HG02588 (cell line): ENCODE measurements at regions not wholly inside any gene's neighbourhood (a gene's known extent, or its start where the extent isn't known, plus 50 kb on each side); places are given as distances from the start of the nearest gene placed in this dataset.
"Not testable (repeated sequence)": the region's sequence is repeated elsewhere in the genome, so short reads cannot be mapped to it uniquely, and the experiment has no call there.

ENCODE experiments used
- ATAC-seq: cut with Tn5 transposase; IDR thresholded peaks from one replicate; pipeline ENCODE4 v1.9.1; 2021; ENCODE audit warnings: mild to moderate bottlenecking, moderate library complexity; ENCODE audit not compliant: unreplicated experiment

GRCh38 chr1:176396604-176397395, 66.2 kb upstream of the PAPPA2 start:
- not testable (repeated sequence) for ATAC-seq

- no peak for ATAC-seq
Observed at GRCh38 chr1:176391621-176392020, 71.4 kb upstream of the PAPPA2 start.

GRCh38 chr1:176384841-176385240, 78.1 kb upstream of the PAPPA2 start:
- no peak for ATAC-seq

GRCh38 chr1:176382163-176382562, 80.8 kb upstream of the PAPPA2 start:
- no peak for ATAC-seq

- no peak for ATAC-seq
Observed at GRCh38 chr1:176379626-176380339, 83.2 kb upstream of the PAPPA2 start.

- peak; percentile 65 for ATAC-seq
Observed at GRCh38 chr1:176374967-176375569, 87.9 kb upstream of the PAPPA2 start.

GRCh38 chr1:176364236-176364905, 98.6 kb upstream of the PAPPA2 start:
- ATAC-seq: no peak

GRCh38 chr1:176349135-176349715, 113.8 kb upstream of the PAPPA2 start:
- not testable (repeated sequence) for ATAC-seq

- ATAC-seq: no peak
Observed at GRCh38 chr1:176341656-176342055, 121.3 kb upstream of the PAPPA2 start.

GRCh38 chr1:176338877-176339276, 124.1 kb upstream of the PAPPA2 start:
- ATAC-seq: no peak

GRCh38 chr1:176330782-176331181, 123.7 kb upstream of the COP1 start:
- ATAC-seq: no peak

- ATAC-seq: no peak
Observed at GRCh38 chr1:176325664-176326063, 118.6 kb upstream of the COP1 start.

- no peak for ATAC-seq
Observed at GRCh38 chr1:176323472-176323871, 116.4 kb upstream of the COP1 start.

- ATAC-seq: no peak
Observed at GRCh38 chr1:176315519-176316220, 108.6 kb upstream of the COP1 start.

- not testable (repeated sequence) for ATAC-seq
Observed at GRCh38 chr1:176296602-176297001, 89.5 kb upstream of the COP1 start.

- no peak for ATAC-seq
Observed at GRCh38 chr1:176285996-176286395, 78.9 kb upstream of the COP1 start.

GRCh38 chr1:176271572-176271971, 64.5 kb upstream of the COP1 start:
- no peak for ATAC-seq
